Fibroblast of the aortic adventitia (primary cell): ENCODE measurements at regions not wholly inside any gene's neighbourhood (a gene's known extent, or its start where the extent isn't known, plus 50 kb on each side); places are given as distances from the start of the nearest gene placed in this dataset.

Experiments
- DNase-seq: peaks from one replicate; pipeline ENCODE4 v3.0.0-alpha.2; 2010; ENCODE audit warnings: low read depth
- H3K4me3 ChIP-seq: 2 replicates; pipeline ENCODE4 v1.5.1; 2011; ENCODE audit warnings: low read depth, mild to moderate bottlenecking, control low read depth, low read length, moderate library complexity
- CTCF ChIP-seq: IDR thresholded peaks from 2 replicates; pipeline ENCODE4 v1.5.1; 2011; ENCODE audit warnings: mild to moderate bottlenecking, low read length, control low read depth, inconsistent platforms; ENCODE audit not compliant: insufficient read depth

GRCh38 chr10:55329796-55330195, 528.8 kb upstream of the PCDH15 start:
- H3K4me3 ChIP-seq, result no peak overlapping the region
- no peak for TF ChIP-seq CTCF
- no peak for DNase-seq

- TF ChIP-seq CTCF, result no peak
- H3K4me3 ChIP-seq, result no peak overlapping the region
- no peak for DNase-seq
These were observed 519.2 kb upstream of the PCDH15 start for GRCh38 chr10:55320187-55320700.

- no peak for TF ChIP-seq CTCF
- DNase-seq, result no peak
- no peak overlapping the region for H3K4me3 ChIP-seq
These were observed 511.0 kb upstream of the PCDH15 start for GRCh38 chr10:55311848-55312635.

- DNase-seq, result no peak
- H3K4me3 ChIP-seq, result no peak overlapping the region
- no peak for TF ChIP-seq CTCF
These were observed 509.1 kb upstream of the PCDH15 start for GRCh38 chr10:55310143-55310542.

- no peak for DNase-seq
- TF ChIP-seq CTCF, result no peak
- no peak overlapping the region for H3K4me3 ChIP-seq
These were observed 504.3 kb upstream of the PCDH15 start for GRCh38 chr10:55305285-55305684.

- DNase-seq, result no peak
- no peak overlapping the region for H3K4me3 ChIP-seq
- TF ChIP-seq CTCF, result no peak
These were observed 486.3 kb upstream of the PCDH15 start for GRCh38 chr10:55287346-55287745.

GRCh38 chr10:55283031-55283430, 482.0 kb upstream of the PCDH15 start:
- H3K4me3 ChIP-seq, result no peak overlapping the region
- no peak for TF ChIP-seq CTCF
- DNase-seq, result peak; percentile 2
